Esophagus squamous epithelium (tissue), 5 donors: ENCODE measurements at regions not wholly inside any gene's neighbourhood (a gene's known extent, or its start where the extent isn't known, plus 50 kb on each side); places are given as distances from the start of the nearest gene placed in this dataset.

Experiments
- DNase-seq: peaks from one replicate; lab custom pipeline; 2025; lab: John Stamatoyannopoulos, UW
- H3K27ac ChIP-seq, 4 donors: fragments of 200-600 bp; sonication (generic); one replicate each; pipeline ENCODE4 v1.5.1; 2016 to 2019; ENCODE audit warnings: mild to moderate bottlenecking in 1 of 4
- H3K27me3 ChIP-seq, 4 donors: fragments of 200-600 bp; sonication (generic); 1 replicate in 3 of 4; 2 replicates in 1 of 4; pipeline versions ENCODE4 v1.5.1 to v1.6.0; 2017 to 2021; ENCODE audit warnings: antibody characterized with exemption in 1 of 4
- H3K36me3 ChIP-seq, 3 donors: fragments of 200-600 bp; sonication (generic); one replicate each; pipeline ENCODE4 v1.5.1; 2016 to 2019
- H3K4me1 ChIP-seq, 3 donors: fragments of 200-600 bp; sonication (generic); one replicate each; pipeline ENCODE4 v1.5.1; 2017 to 2019
- H3K4me3 ChIP-seq, 4 donors: fragments of 200-600 bp; sonication (generic); 1 replicate in 3 of 4; 2 replicates in 1 of 4; pipeline ENCODE4 v1.5.1; 2016 to 2019; ENCODE audit warnings: mild to moderate bottlenecking in 2 of 4, moderate library complexity in 1 of 4
- H3K9me3 ChIP-seq, 3 donors: fragments of 200-600 bp; sonication (generic); one replicate each; pipeline ENCODE4 v1.5.1; 2016 to 2019
- POLR2A ChIP-seq, 4 donors: fragments of 450-650 bp; IDR thresholded peaks; one replicate each; pipeline ENCODE4 v1.6.1; 2017; ENCODE audit warnings: antibody characterized with exemption in 4 of 4, mild to moderate bottlenecking in 4 of 4, moderate library complexity in 3 of 4
- WGBS, 2 donors: methylation state at CpG; one replicate each; pipeline ENCODE4 v1.1.5; 2018; 5-methylcytosine and 5-hydroxymethylcytosine counted together
- intact Hi-C: fragments of 100-400 bp; cut with DNase I; formaldehyde crosslinking; loops from one replicate; pipeline ENCODE4 v1.15.0; 2022
- TF ChIP-seq, protein P1 (sequence below), 6 experiments: fragments of 450-650 bp in 4 of 6; fragments of 200-600 bp in 2 of 6; sonication (generic) in 2 of 6; IDR thresholded peaks; one replicate each; pipeline ENCODE4 v1.5.1; 2016 to 2019; ENCODE audit warnings: antibody characterized with exemption in 6 of 6, mild to moderate bottlenecking in 4 of 6, moderate library complexity in 4 of 6
- donor health status: DM: yes; HTN: yes; CAD: no.

GRCh38 chr2:62381656-62382055 is 124.3 kb downstream of the TMEM17 start:
- intact Hi-C loops, result no loop called here
- Histone ChIP-seq H3K36me3 (no peaks in the 10 kb centered on the region), H3K4me3 (no peak overlapping the region), H3K4me1 (no peaks in the 10 kb centered on the region), H3K9me3 (no peaks in the 10 kb centered on the region), H3K27ac (no peak overlapping the region), H3K27me3 (no peaks in the 10 kb centered on the region)
- TF ChIP-seq, protein P1, sequence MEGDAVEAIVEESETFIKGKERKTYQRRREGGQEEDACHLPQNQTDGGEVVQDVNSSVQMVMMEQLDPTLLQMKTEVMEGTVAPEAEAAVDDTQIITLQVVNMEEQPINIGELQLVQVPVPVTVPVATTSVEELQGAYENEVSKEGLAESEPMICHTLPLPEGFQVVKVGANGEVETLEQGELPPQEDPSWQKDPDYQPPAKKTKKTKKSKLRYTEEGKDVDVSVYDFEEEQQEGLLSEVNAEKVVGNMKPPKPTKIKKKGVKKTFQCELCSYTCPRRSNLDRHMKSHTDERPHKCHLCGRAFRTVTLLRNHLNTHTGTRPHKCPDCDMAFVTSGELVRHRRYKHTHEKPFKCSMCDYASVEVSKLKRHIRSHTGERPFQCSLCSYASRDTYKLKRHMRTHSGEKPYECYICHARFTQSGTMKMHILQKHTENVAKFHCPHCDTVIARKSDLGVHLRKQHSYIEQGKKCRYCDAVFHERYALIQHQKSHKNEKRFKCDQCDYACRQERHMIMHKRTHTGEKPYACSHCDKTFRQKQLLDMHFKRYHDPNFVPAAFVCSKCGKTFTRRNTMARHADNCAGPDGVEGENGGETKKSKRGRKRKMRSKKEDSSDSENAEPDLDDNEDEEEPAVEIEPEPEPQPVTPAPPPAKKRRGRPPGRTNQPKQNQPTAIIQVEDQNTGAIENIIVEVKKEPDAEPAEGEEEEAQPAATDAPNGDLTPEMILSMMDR (IDR thresholded peaks at IDR 0.05), result no peak
- no peak for TF ChIP-seq POLR2A (IDR thresholded peaks at IDR 0.05)
- WGBS, 2 donors, result 86 to 89% methylated on average over 1 of the region's 1 CpG
- DNase-seq, result no peak

DNA sequence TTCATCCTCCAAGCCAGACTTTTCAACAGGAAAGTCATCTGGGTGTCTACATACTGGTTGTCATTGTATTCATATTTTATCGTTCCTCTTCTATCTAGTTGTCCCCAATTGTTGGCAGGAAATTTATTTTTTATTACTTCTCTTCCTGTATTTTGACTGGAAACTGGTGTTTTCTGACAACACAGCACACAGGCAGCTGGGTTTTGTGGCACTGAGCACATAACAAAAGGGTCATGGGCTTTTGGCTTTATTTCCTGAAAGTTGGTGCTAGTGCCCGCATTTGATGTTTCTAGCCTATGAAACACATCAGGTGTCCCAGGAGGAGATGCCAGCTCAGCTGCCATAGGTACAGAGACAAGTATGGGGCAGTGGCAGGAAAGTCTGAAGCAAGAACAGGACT is 126.4 kb downstream of the TMEM17 start:
- Histone ChIP-seq H3K9me3 (no peaks in the 10 kb centered on the region), H3K4me1 (no peaks in the 10 kb centered on the region), H3K36me3 (no peaks in the 10 kb centered on the region), H3K4me3 (no peak overlapping the region), H3K27me3 (no peaks in the 10 kb centered on the region), H3K27ac (no peak overlapping the region)
- no peak for TF ChIP-seq POLR2A (IDR thresholded peaks at IDR 0.05)
- TF ChIP-seq, protein P1 (IDR thresholded peaks at IDR 0.05), result no peak
- 67 to 85% methylated on average over 2 of the region's 2 CpGs for WGBS, 2 donors
- no peak for DNase-seq
- intact Hi-C loops, result no loop called here

DNA sequence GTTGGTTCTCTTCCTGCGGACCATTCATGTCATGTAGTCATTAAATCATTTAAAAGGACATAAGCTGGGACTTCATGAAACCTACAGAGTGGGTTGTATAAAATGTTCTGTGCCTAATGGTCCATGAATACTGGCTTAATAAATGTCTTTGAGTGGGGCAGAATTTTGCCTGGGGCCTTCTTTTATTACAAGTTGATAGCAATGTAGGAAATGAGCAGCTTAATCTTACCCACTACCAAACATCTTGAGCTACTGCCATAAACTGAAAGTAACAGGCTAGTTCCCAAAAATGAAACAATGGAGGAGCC is 130.9 kb downstream of the TMEM17 start:
- WGBS, 2 donors, result 71 to 88% methylated on average over 1 of the region's 1 CpG

DNA sequence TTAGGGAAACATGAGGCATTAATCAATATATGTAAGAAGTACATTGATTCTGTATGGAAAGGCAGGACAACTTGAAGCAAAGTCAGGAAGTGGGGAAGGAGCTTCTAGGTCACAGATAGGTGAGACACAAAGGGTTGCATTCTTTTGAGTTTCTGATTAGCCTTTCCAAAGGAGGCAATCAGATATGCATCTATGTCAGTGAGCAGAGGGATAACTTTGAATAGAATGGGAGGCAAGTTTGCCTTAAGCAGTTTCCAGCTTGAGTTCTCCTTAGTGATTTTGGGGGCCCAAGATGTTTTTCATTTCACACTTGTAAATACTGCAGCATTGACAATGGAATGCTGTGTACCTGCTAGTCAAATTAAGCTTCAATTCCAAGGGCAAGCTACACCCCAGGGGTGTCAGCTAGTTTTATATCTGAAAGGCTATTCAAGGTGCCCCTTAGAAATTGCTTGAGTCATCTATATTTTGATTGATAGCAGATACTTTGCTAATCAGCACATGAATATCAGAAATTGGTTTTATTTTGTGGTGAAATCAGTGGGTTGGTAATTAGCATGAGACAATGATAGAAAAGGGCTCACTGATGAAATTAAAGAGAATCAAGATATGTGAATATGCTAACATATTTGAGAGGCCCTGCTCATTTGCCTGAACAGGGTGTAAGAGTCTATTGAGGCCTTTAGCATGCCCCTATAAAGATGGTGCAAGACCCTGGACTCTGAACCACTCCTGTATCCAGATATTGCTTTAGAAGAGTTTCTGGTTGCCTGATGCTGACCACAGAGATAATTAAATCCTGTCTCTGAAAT is 131.5 kb downstream of the TMEM17 start:
- Histone ChIP-seq H3K27ac (no peak overlapping the region), H3K27me3 (no peaks in the 10 kb centered on the region)

More for the DNA sequence above, 130.9 kb downstream of the TMEM17 start:
- TF ChIP-seq, protein P1 (IDR thresholded peaks at IDR 0.05), result no peak
- TF ChIP-seq POLR2A (IDR thresholded peaks at IDR 0.05), result no peak
- Histone ChIP-seq H3K27ac (no peak overlapping the region), H3K27me3 (no peaks in the 10 kb centered on the region), H3K9me3 (peaks cover 0 to 9% (median 8%) of the 10 kb centered on the region in 3 donors), H3K36me3 (no peaks in the 10 kb centered on the region), H3K4me3 (no peak overlapping the region), H3K4me1 (no peaks in the 10 kb centered on the region)
- no peak for DNase-seq
- intact Hi-C loops, result no loop called here

GRCh38 chr2:62372824-62373223 is 133.2 kb downstream of the TMEM17 start:
- no peaks in the 10 kb centered on the region for H3K27me3 ChIP-seq
- no peak overlapping the region for H3K4me3 ChIP-seq
- 93 to 95% methylated on average over 7 of the region's 7 CpGs for WGBS, 2 donors
- peaks cover 0 to 9% (median 8%) of the 10 kb centered on the region in 3 donors for H3K9me3 ChIP-seq
- no peaks in the 10 kb centered on the region for H3K4me1 ChIP-seq
- intact Hi-C loops, result no loop called here
- no peaks in the 10 kb centered on the region for H3K36me3 ChIP-seq
- no peak for TF ChIP-seq POLR2A (IDR thresholded peaks at IDR 0.05)
- TF ChIP-seq, protein P1 (IDR thresholded peaks at IDR 0.05), result no peak
- H3K27ac ChIP-seq, result no peak overlapping the region
- DNase-seq, result no peak

More for the DNA sequence above, 131.5 kb downstream of the TMEM17 start:
- intact Hi-C loops, result no loop called here
- DNase-seq, result no peak
- Histone ChIP-seq H3K9me3 (peaks cover 0 to 9% (median 8%) of the 10 kb centered on the region in 3 donors), H3K4me1 (no peaks in the 10 kb centered on the region), H3K36me3 (no peaks in the 10 kb centered on the region), H3K4me3 (no peak overlapping the region)
- TF ChIP-seq, protein P1 (IDR thresholded peaks at IDR 0.05), result no peak
